Liver (tissue), 3 donors: ENCODE measurements at regions not wholly inside any gene's neighbourhood (a gene's known extent, or its start where the extent isn't known, plus 50 kb on each side); places are given as distances from the start of the nearest gene placed in this dataset.

Source experiments
- EGR1 ChIP-seq, 2 donors: IDR thresholded peaks; 2 replicates each; pipeline ENCODE4 v1.6.1; 2016 to 2018; ENCODE audit warnings: antibody characterized with exemption in 2 of 2, low read depth in 2 of 2
- JUND ChIP-seq, 2 donors: IDR thresholded peaks; 2 replicates each; pipeline ENCODE4 v1.6.1; 2016; ENCODE audit warnings: antibody characterized with exemption in 2 of 2
- RAD21 ChIP-seq, 2 donors: IDR thresholded peaks; 2 replicates each; pipeline ENCODE4 v1.6.1; 2016; ENCODE audit warnings: antibody characterized with exemption in 2 of 2, mild to moderate bottlenecking in 2 of 2
- RXRA ChIP-seq, 2 donors: IDR thresholded peaks; 2 replicates each; pipeline ENCODE4 v1.6.1; 2017 to 2018; ENCODE audit warnings: antibody characterized with exemption in 2 of 2, mild to moderate bottlenecking in 1 of 2
- YY1 ChIP-seq: IDR thresholded peaks from 2 replicates; pipeline ENCODE4 v1.6.1; 2016; ENCODE audit warnings: antibody characterized with exemption, mild to moderate bottlenecking
- TF ChIP-seq, protein P1 (sequence below): fragments of 150-350 bp; IDR thresholded peaks from 2 replicates; pipeline ENCODE4 v1.5.1; 2017; ENCODE audit warnings: improper control_type of control experiment, low read depth, low read length; ENCODE audit not compliant: missing input control
- TF ChIP-seq, protein P2 (sequence below): IDR thresholded peaks from 2 replicates; pipeline ENCODE4 v1.6.1; 2016; ENCODE audit warnings: antibody characterized with exemption
- TF ChIP-seq, protein P3 (sequence below): IDR thresholded peaks from 2 replicates; pipeline ENCODE4 v1.6.1; 2016; ENCODE audit warnings: antibody characterized with exemption
- TF ChIP-seq, protein P4 (sequence below): IDR thresholded peaks from 2 replicates; pipeline ENCODE4 v1.6.1; 2016; ENCODE audit warnings: antibody characterized with exemption
- TF ChIP-seq, protein P5 (sequence below): IDR thresholded peaks from 2 replicates; pipeline ENCODE4 v1.6.1; 2016; ENCODE audit warnings: antibody characterized with exemption, mild to moderate bottlenecking
- donor health status: healthy.
- donor health status: healthy.

DNA sequence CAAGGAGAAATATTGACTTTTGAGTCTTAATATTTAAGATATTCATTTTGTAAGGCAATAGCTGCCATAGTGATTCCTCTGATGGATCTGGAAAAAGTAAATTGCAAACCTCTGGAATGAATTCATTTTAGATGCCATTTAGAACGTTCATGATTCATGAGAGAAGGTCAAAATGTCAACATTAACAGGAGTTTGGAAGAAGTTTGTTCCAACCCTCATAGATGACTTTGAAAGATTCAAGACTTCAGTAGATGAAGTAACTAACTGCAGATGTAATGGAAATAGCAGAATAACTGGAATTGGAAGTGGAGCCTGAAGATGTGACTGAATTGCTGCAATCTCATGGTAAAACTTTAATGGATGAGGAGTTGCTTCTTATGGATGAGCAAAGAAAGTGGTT, 100.9 kb upstream of the CCN2 start:
- no peak for TF ChIP-seq JUND (IDR thresholded peaks at IDR 0.05)
- no peak for TF ChIP-seq RXRA (IDR thresholded peaks at IDR 0.05)
- TF ChIP-seq, protein P1, sequence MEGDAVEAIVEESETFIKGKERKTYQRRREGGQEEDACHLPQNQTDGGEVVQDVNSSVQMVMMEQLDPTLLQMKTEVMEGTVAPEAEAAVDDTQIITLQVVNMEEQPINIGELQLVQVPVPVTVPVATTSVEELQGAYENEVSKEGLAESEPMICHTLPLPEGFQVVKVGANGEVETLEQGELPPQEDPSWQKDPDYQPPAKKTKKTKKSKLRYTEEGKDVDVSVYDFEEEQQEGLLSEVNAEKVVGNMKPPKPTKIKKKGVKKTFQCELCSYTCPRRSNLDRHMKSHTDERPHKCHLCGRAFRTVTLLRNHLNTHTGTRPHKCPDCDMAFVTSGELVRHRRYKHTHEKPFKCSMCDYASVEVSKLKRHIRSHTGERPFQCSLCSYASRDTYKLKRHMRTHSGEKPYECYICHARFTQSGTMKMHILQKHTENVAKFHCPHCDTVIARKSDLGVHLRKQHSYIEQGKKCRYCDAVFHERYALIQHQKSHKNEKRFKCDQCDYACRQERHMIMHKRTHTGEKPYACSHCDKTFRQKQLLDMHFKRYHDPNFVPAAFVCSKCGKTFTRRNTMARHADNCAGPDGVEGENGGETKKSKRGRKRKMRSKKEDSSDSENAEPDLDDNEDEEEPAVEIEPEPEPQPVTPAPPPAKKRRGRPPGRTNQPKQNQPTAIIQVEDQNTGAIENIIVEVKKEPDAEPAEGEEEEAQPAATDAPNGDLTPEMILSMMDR: no peak
- no peak for TF ChIP-seq RAD21 (IDR thresholded peaks at IDR 0.05)
- TF ChIP-seq, protein P2, sequence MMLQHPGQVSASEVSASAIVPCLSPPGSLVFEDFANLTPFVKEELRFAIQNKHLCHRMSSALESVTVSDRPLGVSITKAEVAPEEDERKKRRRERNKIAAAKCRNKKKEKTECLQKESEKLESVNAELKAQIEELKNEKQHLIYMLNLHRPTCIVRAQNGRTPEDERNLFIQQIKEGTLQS: no peak
- TF ChIP-seq, protein P3, sequence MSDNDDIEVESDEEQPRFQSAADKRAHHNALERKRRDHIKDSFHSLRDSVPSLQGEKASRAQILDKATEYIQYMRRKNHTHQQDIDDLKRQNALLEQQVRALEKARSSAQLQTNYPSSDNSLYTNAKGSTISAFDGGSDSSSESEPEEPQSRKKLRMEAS: no peak
- no peak for TF ChIP-seq YY1
- no peak for TF ChIP-seq EGR1 (IDR thresholded peaks at IDR 0.05; ENCODE audit: low read depth in 2 of 2)
- TF ChIP-seq, protein P4, sequence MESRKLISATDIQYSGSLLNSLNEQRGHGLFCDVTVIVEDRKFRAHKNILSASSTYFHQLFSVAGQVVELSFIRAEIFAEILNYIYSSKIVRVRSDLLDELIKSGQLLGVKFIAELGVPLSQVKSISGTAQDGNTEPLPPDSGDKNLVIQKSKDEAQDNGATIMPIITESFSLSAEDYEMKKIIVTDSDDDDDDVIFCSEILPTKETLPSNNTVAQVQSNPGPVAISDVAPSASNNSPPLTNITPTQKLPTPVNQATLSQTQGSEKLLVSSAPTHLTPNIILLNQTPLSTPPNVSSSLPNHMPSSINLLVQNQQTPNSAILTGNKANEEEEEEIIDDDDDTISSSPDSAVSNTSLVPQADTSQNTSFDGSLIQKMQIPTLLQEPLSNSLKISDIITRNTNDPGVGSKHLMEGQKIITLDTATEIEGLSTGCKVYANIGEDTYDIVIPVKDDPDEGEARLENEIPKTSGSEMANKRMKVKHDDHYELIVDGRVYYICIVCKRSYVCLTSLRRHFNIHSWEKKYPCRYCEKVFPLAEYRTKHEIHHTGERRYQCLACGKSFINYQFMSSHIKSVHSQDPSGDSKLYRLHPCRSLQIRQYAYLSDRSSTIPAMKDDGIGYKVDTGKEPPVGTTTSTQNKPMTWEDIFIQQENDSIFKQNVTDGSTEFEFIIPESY: no peak
- TF ChIP-seq, protein P5, sequence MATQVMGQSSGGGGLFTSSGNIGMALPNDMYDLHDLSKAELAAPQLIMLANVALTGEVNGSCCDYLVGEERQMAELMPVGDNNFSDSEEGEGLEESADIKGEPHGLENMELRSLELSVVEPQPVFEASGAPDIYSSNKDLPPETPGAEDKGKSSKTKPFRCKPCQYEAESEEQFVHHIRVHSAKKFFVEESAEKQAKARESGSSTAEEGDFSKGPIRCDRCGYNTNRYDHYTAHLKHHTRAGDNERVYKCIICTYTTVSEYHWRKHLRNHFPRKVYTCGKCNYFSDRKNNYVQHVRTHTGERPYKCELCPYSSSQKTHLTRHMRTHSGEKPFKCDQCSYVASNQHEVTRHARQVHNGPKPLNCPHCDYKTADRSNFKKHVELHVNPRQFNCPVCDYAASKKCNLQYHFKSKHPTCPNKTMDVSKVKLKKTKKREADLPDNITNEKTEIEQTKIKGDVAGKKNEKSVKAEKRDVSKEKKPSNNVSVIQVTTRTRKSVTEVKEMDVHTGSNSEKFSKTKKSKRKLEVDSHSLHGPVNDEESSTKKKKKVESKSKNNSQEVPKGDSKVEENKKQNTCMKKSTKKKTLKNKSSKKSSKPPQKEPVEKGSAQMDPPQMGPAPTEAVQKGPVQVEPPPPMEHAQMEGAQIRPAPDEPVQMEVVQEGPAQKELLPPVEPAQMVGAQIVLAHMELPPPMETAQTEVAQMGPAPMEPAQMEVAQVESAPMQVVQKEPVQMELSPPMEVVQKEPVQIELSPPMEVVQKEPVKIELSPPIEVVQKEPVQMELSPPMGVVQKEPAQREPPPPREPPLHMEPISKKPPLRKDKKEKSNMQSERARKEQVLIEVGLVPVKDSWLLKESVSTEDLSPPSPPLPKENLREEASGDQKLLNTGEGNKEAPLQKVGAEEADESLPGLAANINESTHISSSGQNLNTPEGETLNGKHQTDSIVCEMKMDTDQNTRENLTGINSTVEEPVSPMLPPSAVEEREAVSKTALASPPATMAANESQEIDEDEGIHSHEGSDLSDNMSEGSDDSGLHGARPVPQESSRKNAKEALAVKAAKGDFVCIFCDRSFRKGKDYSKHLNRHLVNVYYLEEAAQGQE: no peak
